Ovary (tissue), 7 donors: ENCODE measurements at regions not wholly inside any gene's neighbourhood (a gene's known extent, or its start where the extent isn't known, plus 50 kb on each side); places are given as distances from the start of the nearest gene placed in this dataset.
"Not testable (repeated sequence)": the region's sequence is repeated elsewhere in the genome, so short reads cannot be mapped to it uniquely, and the experiment has no call there.

Experiments
- DNase-seq, 5 donors: peaks; one replicate each; pipeline ENCODE4 v3.0.0-alpha.2; 2019 to 2020
- H3K27ac ChIP-seq, 2 donors: fragments of 200-600 bp; one replicate each; pipeline versions ENCODE4 v1.5.1 to v1.8.0; 2019 to 2022
- H3K27me3 ChIP-seq: fragments of 200-600 bp; one replicate; pipeline ENCODE4 v1.8.0; 2022
- H3K36me3 ChIP-seq: fragments of 200-600 bp; sonication (generic); one replicate; pipeline ENCODE4 v1.5.1; 2019
- H3K4me1 ChIP-seq: one replicate; pipeline ENCODE4 v1.8.1; 2013; ENCODE audit warnings: mild to moderate bottlenecking, moderate library complexity; ENCODE audit not compliant: insufficient read depth
- H3K4me3 ChIP-seq: fragments of 200-600 bp; sonication (generic); one replicate; pipeline ENCODE4 v1.5.1; 2017
- H3K9me3 ChIP-seq, 2 donors: fragments of 200-600 bp in 1 of 2; sonication (generic) in 1 of 2; one replicate each; pipeline versions ENCODE4 v1.5.1 to v1.8.1; 2013 to 2019; ENCODE audit warnings: mild to moderate bottlenecking in 1 of 2, moderate library complexity in 1 of 2
- CTCF ChIP-seq, 3 donors: fragments of 450-650 bp in 2 of 3; fragments of 200-600 bp in 1 of 3; IDR thresholded peaks; one replicate each; pipeline versions ENCODE4 v1.5.1 to v1.8.0; 2016 to 2022; ENCODE audit warnings: antibody characterized with exemption in 3 of 3, mild to moderate bottlenecking in 1 of 3
- EP300 ChIP-seq: sonication (generic); formaldehyde crosslinking; IDR thresholded peaks from one replicate; pipeline ENCODE4 v1.6.1; 2017; ENCODE audit warnings: antibody characterized with exemption
- POLR2A ChIP-seq: fragments of 450-650 bp; IDR thresholded peaks from one replicate; pipeline ENCODE4 v1.6.1; 2017; ENCODE audit warnings: antibody characterized with exemption, mild to moderate bottlenecking, moderate library complexity
- WGBS, 3 donors: extraction: QIAGEN DNeasy Blood & Tissue Kit in 1 of 3; methylation state at CpG; one replicate each; pipeline versions ENCODE4 v1.1.5 to v1.1.7; 2013 to 2017; 5-methylcytosine and 5-hydroxymethylcytosine counted together
- intact Hi-C, 4 donors: fragments of 100-400 bp; cut with DNase I; formaldehyde crosslinking; loops; one replicate each; pipeline versions ENCODE4 v1.11.0 to v1.15.1; 2022 to 2023
- donor health status: DM: no; HTN: no; CAD: no; lungs with moderate emphysema.
- donor health status: DM: no; HTN: no; CAD: no.
- donor health status: Bipolar disorder and iron deficiency.
- donor health status: DM: no; HTN: no; CAD: no.
- donor health status: DM: yes; HTN: yes; CAD: no.

- H3K4me1 ChIP-seq: no peaks in the 10 kb centered on the region
- DNase-seq: no peak
- no peaks in the 10 kb centered on the region for H3K36me3 ChIP-seq
- TF ChIP-seq EP300: no peak
- intact Hi-C loops: no loop called here
- no peak overlapping the region for H3K4me3 ChIP-seq
- 64 to 68% (median 65%) methylated on average over 7 of the region's 7 CpGs for WGBS, 3 donors
- no peaks in the 10 kb centered on the region for H3K9me3 ChIP-seq
- H3K27ac ChIP-seq: no peak overlapping the region
- no peaks in the 10 kb centered on the region for H3K27me3 ChIP-seq
Observed at GRCh38 chr9:90521811-90522570, 120.6 kb downstream of the DIRAS2 start.

- Histone ChIP-seq H3K36me3 (no peaks in the 10 kb centered on the region), H3K4me1 (no peaks in the 10 kb centered on the region), H3K4me3 (no peak overlapping the region), H3K27ac (no peak overlapping the region), H3K27me3 (no peaks in the 10 kb centered on the region), H3K9me3 (no peaks in the 10 kb centered on the region)
- TF ChIP-seq EP300 (no peak), POLR2A (no peak), CTCF (IDR thresholded peaks at IDR 0.05) (no peak)
- intact Hi-C loops: no loop called here
- 3 to 19% (median 8%) methylated on average over 1 of the region's 1 CpG for WGBS, 3 donors
- no peak for DNase-seq
Observed at GRCh38 chr9:90523958-90524357, 118.7 kb downstream of the DIRAS2 start.

GRCh38 chr9:90526386-90526785 is 116.2 kb downstream of the DIRAS2 start:
- H3K27ac ChIP-seq: no peak overlapping the region
- no peaks in the 10 kb centered on the region for H3K27me3 ChIP-seq
- no peaks in the 10 kb centered on the region for H3K4me1 ChIP-seq
- no peaks in the 10 kb centered on the region for H3K36me3 ChIP-seq
- H3K9me3 ChIP-seq: no peaks in the 10 kb centered on the region
- no peak for DNase-seq
- TF ChIP-seq CTCF (IDR thresholded peaks at IDR 0.05): no peak
- TF ChIP-seq EP300: no peak
- TF ChIP-seq POLR2A: no peak
- intact Hi-C loops: no loop called here
- H3K4me3 ChIP-seq: no peak overlapping the region

- H3K4me1 ChIP-seq, intact Hi-C loops: not testable (repeated sequence)
Observed at GRCh38 chr9:90536094-90536493, 106.5 kb downstream of the DIRAS2 start.

GRCh38 chr9:90538566-90538965 is 104.1 kb downstream of the DIRAS2 start:
- no peak overlapping the region for H3K4me3 ChIP-seq
- intact Hi-C loops: no loop called here
- no peak overlapping the region for H3K27ac ChIP-seq
- TF ChIP-seq EP300 (no peak), CTCF (IDR thresholded peaks at IDR 0.05) (no peak), POLR2A (no peak)
- WGBS, 3 donors: 85 to 90% (median 88%) methylated on average over 4 of the region's 4 CpGs
- no peaks in the 10 kb centered on the region for H3K27me3 ChIP-seq
- no peaks in the 10 kb centered on the region for H3K36me3 ChIP-seq
- no peaks in the 10 kb centered on the region for H3K9me3 ChIP-seq
- DNase-seq: no peak
- H3K4me1 ChIP-seq: no peaks in the 10 kb centered on the region

More at GRCh38 chr9:90536094-90536493, 106.5 kb downstream of the DIRAS2 start:
- not testable (repeated sequence) for H3K36me3 ChIP-seq, H3K4me3 ChIP-seq, H3K9me3 ChIP-seq, H3K27me3 ChIP-seq, DNase-seq, H3K27ac ChIP-seq
- 46 to 68% (median 60%) methylated on average over 4 of the region's 4 CpGs for WGBS, 3 donors
